OCI-LY1 (cell line): ENCODE measurements at regions not wholly inside any gene's neighbourhood (a gene's known extent, or its start where the extent isn't known, plus 50 kb on each side); places are given as distances from the start of the nearest gene placed in this dataset.

ENCODE experiments used
- H2AFZ ChIP-seq: fragments of 200-600 bp; sonication (generic), shearing (Covaris generic); 2 replicates; pipeline ENCODE4 v1.6.0; 2014; ENCODE audit warnings: antibody characterized with exemption, mild to moderate bottlenecking, low read length
- H3F3A ChIP-seq: fragments of 200-600 bp; sonication (generic), shearing (Covaris generic); 2 replicates; pipeline ENCODE4 v1.6.0; 2014; ENCODE audit warnings: mild to moderate bottlenecking, antibody characterized with exemption, low read length, moderate library complexity; ENCODE audit not compliant: insufficient read depth
- H3K27ac ChIP-seq: fragments of 200-600 bp; sonication (generic); 2 replicates; pipeline ENCODE4 v1.5.1; 2014; ENCODE audit warnings: low read length, mixed run types, mild to moderate bottlenecking, low read depth; ENCODE audit not compliant: poor library complexity, severe bottlenecking
- H3K27me3 ChIP-seq: fragments of 200-600 bp; sonication (generic); 2 replicates; pipeline ENCODE4 v1.6.0; 2014; ENCODE audit warnings: antibody characterized with exemption, mild to moderate bottlenecking, low read length, moderate library complexity; ENCODE audit not compliant: insufficient read depth
- H3K36me3 ChIP-seq: fragments of 200-600 bp; sonication (generic); 2 replicates; pipeline ENCODE4 v1.6.1; 2014; ENCODE audit warnings: mild to moderate bottlenecking, antibody characterized with exemption, low read length, moderate library complexity, mixed read lengths; ENCODE audit not compliant: insufficient read depth
- H3K4me1 ChIP-seq: fragments of 200-600 bp; sonication (generic); 2 replicates; pipeline ENCODE4 v1.5.1; 2014; ENCODE audit warnings: mild to moderate bottlenecking, low read length, moderate library complexity; ENCODE audit not compliant: insufficient read depth, severe bottlenecking
- H3K4me2 ChIP-seq: fragments of 200-600 bp; sonication (generic), shearing (Covaris generic); 2 replicates; pipeline ENCODE4 v1.6.1; 2014; ENCODE audit warnings: low read length
- H3K4me3 ChIP-seq: fragments of 200-600 bp; sonication (generic); 2 replicates; pipeline ENCODE4 v1.5.1; 2014; ENCODE audit warnings: low read length, low read depth, mild to moderate bottlenecking, mixed read lengths; ENCODE audit not compliant: poor library complexity, severe bottlenecking
- H3K79me2 ChIP-seq: fragments of 200-600 bp; shearing (Covaris generic); 2 replicates; pipeline ENCODE4 v1.6.1; 2016; ENCODE audit warnings: mixed run types, low read length, mixed read lengths; ENCODE audit not compliant: insufficient read depth
- H3K9ac ChIP-seq: fragments of 200-600 bp; sonication (generic), shearing (Covaris generic); 2 replicates; pipeline ENCODE4 v1.6.1; 2014; ENCODE audit warnings: mild to moderate bottlenecking, low read length, mixed read lengths
- H3K9me2 ChIP-seq: fragments of 200-600 bp; sonication (generic), shearing (Covaris generic); 2 replicates; pipeline ENCODE4 v1.6.1; 2014; ENCODE audit warnings: low read depth, mild to moderate bottlenecking, low read length, mixed read lengths
- H3K9me3 ChIP-seq: fragments of 200-600 bp; shearing (Covaris generic); 2 replicates; pipeline ENCODE4 v1.6.1; 2014; ENCODE audit warnings: low read length, mixed read lengths
- H4K20me1 ChIP-seq: fragments of 200-600 bp; sonication (generic), shearing (Covaris generic); 2 replicates; pipeline ENCODE4 v1.6.0; 2016; ENCODE audit warnings: mild to moderate bottlenecking, low read length; ENCODE audit not compliant: insufficient read depth
- EZH2 ChIP-seq: fragments of 200-600 bp; sonication (generic), shearing (Covaris generic); IDR thresholded peaks from 2 replicates; pipeline ENCODE4 v1.8.0; 2017; ENCODE audit warnings: borderline replicate concordance, mixed run types, mild to moderate bottlenecking, antibody characterized with exemption, low read length, moderate library complexity, mixed read lengths
- TF ChIP-seq, protein P1 (sequence below): fragments of 200-600 bp; sonication (generic), shearing (Covaris generic); IDR thresholded peaks from 2 replicates; pipeline ENCODE4 v1.5.1; 2017; ENCODE audit warnings: mild to moderate bottlenecking, antibody characterized with exemption, low read length, moderate library complexity, mixed read lengths

DNA sequence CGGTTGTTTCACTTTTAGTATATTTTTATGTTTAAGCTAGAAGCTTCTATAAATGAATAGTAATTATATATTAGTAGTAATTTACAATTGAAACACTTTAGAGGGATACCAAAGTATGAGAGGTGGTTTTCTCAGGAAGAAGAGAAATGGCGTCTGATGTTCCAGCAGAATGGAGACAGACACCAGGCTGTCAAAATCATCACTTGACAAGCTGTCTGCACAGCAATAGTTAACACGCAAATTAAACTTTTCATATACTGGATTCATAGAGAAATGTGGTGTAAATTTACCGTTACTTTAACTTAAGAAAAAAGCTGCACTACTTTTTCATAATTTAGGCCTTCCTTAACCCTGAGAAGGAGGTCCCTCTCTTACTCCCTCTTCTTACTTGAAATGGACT is 82.6 kb downstream of the FAM217A start:
- Histone ChIP-seq H3K36me3 (no peaks in the 10 kb centered on the region), H3K27me3 (no peaks in the 10 kb centered on the region), H3K27ac (no peak overlapping the region), H2AFZ (no peak overlapping the region), H3K4me3 (no peak overlapping the region), H3K9me2 (no peaks in the 10 kb centered on the region), H3K9me3 (no peaks in the 10 kb centered on the region), H3F3A (no peaks in the 10 kb centered on the region), H3K79me2 (no peaks in the 10 kb centered on the region), H3K4me1 (no peaks in the 10 kb centered on the region), H3K4me2 (no peak overlapping the region), H3K9ac (no peak overlapping the region), H4K20me1 (0 out of 2 replicates have a peak, but pooled peaks cover 2% of the 10 kb centered on the region)
- TF ChIP-seq, protein P1, sequence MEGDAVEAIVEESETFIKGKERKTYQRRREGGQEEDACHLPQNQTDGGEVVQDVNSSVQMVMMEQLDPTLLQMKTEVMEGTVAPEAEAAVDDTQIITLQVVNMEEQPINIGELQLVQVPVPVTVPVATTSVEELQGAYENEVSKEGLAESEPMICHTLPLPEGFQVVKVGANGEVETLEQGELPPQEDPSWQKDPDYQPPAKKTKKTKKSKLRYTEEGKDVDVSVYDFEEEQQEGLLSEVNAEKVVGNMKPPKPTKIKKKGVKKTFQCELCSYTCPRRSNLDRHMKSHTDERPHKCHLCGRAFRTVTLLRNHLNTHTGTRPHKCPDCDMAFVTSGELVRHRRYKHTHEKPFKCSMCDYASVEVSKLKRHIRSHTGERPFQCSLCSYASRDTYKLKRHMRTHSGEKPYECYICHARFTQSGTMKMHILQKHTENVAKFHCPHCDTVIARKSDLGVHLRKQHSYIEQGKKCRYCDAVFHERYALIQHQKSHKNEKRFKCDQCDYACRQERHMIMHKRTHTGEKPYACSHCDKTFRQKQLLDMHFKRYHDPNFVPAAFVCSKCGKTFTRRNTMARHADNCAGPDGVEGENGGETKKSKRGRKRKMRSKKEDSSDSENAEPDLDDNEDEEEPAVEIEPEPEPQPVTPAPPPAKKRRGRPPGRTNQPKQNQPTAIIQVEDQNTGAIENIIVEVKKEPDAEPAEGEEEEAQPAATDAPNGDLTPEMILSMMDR: no peak
- TF ChIP-seq EZH2: no peak

DNA sequence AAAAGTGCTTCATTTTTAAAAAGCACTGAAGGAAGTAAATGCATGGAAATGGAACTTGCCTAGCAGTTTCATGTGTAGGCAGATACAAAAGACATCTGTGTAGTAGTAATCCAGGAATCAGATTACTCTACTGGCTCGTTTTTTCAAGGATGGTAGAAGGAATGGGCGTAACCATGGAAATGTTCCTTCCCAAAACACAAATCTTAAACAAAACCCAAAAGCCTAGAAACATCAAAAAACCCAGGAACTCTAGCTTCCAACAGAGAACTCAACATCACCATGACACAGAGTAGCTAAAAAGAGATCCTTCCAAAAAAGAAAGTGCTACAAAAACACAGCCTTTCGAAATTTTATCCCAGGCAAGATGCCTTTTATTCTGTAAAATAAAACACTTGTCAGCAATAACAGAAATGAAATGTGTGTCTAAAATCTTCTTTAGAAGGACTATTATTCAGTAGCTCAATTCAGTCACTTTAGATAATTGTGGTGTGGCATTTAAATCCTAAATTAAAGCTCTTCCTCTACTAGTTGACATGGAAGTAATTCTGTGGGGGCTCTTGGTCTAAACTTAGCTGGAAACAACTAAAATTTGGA is 81.7 kb downstream of the FAM217A start:
- H2AFZ ChIP-seq: no peak overlapping the region
- no peaks in the 10 kb centered on the region for H3K9me2 ChIP-seq
- H3K36me3 ChIP-seq: no peaks in the 10 kb centered on the region
- TF ChIP-seq, protein P1: no peak
- TF ChIP-seq EZH2: no peak
- no peak overlapping the region for H3K4me3 ChIP-seq
- no peaks in the 10 kb centered on the region for H3K27me3 ChIP-seq
- H3K9me3 ChIP-seq: no peaks in the 10 kb centered on the region
- no peaks in the 10 kb centered on the region for H3K4me1 ChIP-seq
- no peaks in the 10 kb centered on the region for H3K79me2 ChIP-seq
- 0 out of 2 replicates have a peak, but pooled peaks cover 2% of the 10 kb centered on the region for H4K20me1 ChIP-seq
- no peak overlapping the region for H3K27ac ChIP-seq
- H3F3A ChIP-seq: no peaks in the 10 kb centered on the region
- no peak overlapping the region for H3K4me2 ChIP-seq
- no peak overlapping the region for H3K9ac ChIP-seq

DNA sequence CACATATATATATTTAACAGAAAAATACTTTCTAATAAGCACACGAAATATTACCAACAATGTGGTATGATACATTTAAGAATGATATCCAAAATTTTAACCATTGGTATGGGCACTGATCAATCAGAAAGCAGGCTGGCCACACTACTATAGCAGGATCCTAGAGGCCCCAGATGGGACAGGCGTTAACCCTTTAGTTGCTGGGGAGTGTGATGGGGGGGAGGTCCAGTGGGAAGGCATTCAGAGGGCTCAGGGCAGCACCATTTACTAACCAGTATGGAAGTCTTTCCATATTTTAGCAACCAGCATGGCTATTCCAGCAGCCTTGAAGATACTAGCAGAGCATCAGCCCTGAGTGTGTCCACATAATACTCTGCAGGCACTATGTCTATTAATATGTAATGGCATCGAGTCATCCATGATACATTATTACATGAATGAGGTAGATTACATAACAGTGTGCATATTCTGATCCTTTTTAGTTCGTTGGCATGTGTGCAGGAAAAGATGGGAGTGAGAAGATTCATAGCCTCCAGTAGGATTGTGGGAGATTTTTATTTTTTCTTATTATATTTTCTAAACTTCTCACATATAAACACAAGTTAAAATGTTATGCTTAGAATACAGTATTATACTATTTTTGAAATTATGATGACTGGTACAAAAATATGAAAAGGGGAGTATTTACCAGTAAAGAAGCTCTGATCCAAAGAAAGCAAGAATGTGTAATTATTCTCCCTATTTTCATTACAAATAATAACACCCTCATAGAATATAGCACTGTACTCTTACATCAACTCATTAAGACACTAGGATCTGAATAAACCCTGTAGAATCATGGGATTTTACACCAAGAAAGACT is 78.9 kb downstream of the FAM217A start:
- Histone ChIP-seq H3K4me3 (no peak overlapping the region), H3K9me3 (no peaks in the 10 kb centered on the region), H3K9me2 (no peaks in the 10 kb centered on the region), H4K20me1 (0 out of 2 replicates have a peak, but pooled peaks cover 2% of the 10 kb centered on the region), H3K79me2 (no peaks in the 10 kb centered on the region), H3K27me3 (no peaks in the 10 kb centered on the region), H3K27ac (no peak overlapping the region), H2AFZ (no peak overlapping the region), H3K36me3 (no peaks in the 10 kb centered on the region), H3F3A (no peaks in the 10 kb centered on the region), H3K4me2 (no peak overlapping the region), H3K9ac (no peak overlapping the region), H3K4me1 (no peaks in the 10 kb centered on the region)
- TF ChIP-seq EZH2: no peak
- TF ChIP-seq, protein P1: no peak
